ENCODE measurements at regions not wholly inside any gene's neighbourhood (a gene's known extent, or its start where the extent isn't known, plus 50 kb on each side); places are given as distances from the start of the nearest gene placed in this dataset.

DNA sequence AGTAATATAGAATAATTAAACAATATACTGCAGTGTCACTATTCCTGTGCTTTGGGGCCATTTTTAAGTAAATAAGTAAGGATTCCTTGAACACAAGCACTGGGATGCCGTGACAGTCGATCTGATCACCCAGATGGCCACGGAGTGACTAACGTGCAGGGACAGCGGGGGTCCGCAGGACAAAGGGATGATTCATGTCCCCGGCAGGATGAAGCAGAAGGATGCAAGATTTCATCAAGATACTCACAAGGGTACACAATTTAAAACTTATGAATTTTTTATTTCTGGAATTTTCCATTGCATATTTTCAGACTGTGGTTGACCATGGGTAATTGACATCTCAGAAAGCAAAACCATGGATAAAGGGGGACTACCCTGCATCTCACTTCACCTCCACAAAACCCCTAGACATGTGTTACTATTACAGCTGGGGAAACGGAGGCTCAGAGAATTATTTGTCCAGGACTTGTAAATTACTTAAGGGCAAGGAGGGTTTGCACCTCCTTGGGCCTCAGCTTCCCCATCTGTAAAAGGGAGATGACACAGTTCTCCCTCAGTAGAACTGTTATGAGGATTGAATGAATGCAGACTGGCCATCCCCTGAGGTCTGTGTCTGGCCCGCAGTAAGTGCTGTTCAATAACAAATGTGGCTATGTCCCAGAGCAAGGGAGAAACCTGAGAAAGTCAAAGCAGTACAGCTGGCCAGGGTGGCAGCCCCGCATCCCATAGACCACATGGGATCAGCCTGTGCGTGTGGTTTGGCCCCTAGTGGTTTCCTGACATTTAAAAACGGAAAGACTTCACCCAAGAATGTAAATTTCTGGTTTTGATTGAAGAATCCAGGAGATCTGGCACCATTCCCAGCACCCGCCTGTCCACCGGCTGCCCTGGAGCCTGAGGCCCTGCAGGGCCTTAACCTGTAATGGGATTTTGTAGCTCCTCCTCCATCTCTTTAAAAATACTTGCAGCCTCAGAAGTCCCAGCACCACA lies 235.5 kb downstream of the BMP7 start:
- Mint-ChIP-seq H3K4me3 (no peak overlapping the region), H3K36me3 (ENCODE audit: low read depth) (no peaks in the 10 kb centered on the region), H3K4me1 (peaks cover 7% of the 10 kb centered on the region), H3K9me3 (peaks cover 2% of the 10 kb centered on the region), H3K27ac (no peak overlapping the region), H3K27me3 (ENCODE audit: low read depth) (peaks cover 35% of the 10 kb centered on the region)
- TF ChIP-seq CTCF (IDR thresholded peaks at IDR 0.05; ENCODE audit: unreplicated experiment in 3 of 3): no peak

GRCh38 chr20:57031867-57032355 lies 234.5 kb downstream of the BMP7 start:
- H3K27ac Mint-ChIP-seq: no peak overlapping the region
- no peak for TF ChIP-seq CTCF (IDR thresholded peaks at IDR 0.05; ENCODE audit: unreplicated experiment in 3 of 3)
- H3K36me3 Mint-ChIP-seq (ENCODE audit: low read depth): no peaks in the 10 kb centered on the region
- peaks cover 2% of the 10 kb centered on the region for H3K9me3 Mint-ChIP-seq
- H3K4me1 Mint-ChIP-seq: peaks cover 4% of the 10 kb centered on the region
- H3K27me3 Mint-ChIP-seq (ENCODE audit: low read depth): peaks cover 32% of the 10 kb centered on the region
- H3K4me3 Mint-ChIP-seq: peak overlapping the region in 1 of 3 experiments; percentile 5

- TF ChIP-seq CTCF (IDR thresholded peaks at IDR 0.05; ENCODE audit: unreplicated experiment in 3 of 3): no peak
- Mint-ChIP-seq H3K27me3 (ENCODE audit: low read depth) (peaks cover 37% of the 10 kb centered on the region), H3K9me3 (peaks cover 2% of the 10 kb centered on the region)
These were observed 233.6 kb downstream of the BMP7 start for GRCh38 chr20:57032847-57033246.

DNA sequence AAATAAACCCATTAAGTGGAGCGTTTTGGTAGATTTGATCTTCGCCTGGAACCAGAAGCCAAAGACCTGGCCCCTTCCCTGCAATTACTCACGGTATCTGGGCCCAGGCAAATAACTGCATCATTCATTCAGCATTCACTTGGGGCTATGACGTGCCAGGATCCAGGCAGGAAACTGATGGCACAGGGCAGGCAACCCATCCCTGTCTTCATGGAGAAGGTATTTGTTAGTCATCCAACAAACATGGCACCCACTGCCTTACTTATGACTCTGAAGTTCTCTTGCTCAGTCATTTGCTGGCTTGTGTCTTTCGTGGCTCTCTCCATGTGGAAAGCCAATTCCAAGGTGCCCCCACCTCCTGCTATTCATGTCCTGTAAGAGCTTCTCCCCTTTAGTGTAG lies 232.4 kb downstream of the BMP7 start:
- Mint-ChIP-seq H3K27me3 (ENCODE audit: low read depth) (peaks cover 37% of the 10 kb centered on the region), H3K36me3 (ENCODE audit: low read depth) (no peaks in the 10 kb centered on the region), H3K4me1 (peaks cover 4% of the 10 kb centered on the region), H3K9me3 (peaks cover 2% of the 10 kb centered on the region), H3K27ac (no peak overlapping the region), H3K4me3 (no peak overlapping the region)
- no peak for TF ChIP-seq CTCF (IDR thresholded peaks at IDR 0.05; ENCODE audit: unreplicated experiment in 3 of 3)

More at GRCh38 chr20:57032847-57033246, 233.6 kb downstream of the BMP7 start:
- Mint-ChIP-seq H3K4me3 (no peak overlapping the region), H3K27ac (no peak overlapping the region), H3K36me3 (ENCODE audit: low read depth) (no peaks in the 10 kb centered on the region), H3K4me1 (peaks cover 4% of the 10 kb centered on the region)

GRCh38 chr20:57037689-57038088 lies 228.8 kb downstream of the BMP7 start:
- no peaks in the 10 kb centered on the region for H3K36me3 Mint-ChIP-seq (ENCODE audit: low read depth)
- no peaks in the 10 kb centered on the region for H3K4me1 Mint-ChIP-seq

More at GRCh38 chr20:57037689-57038088, 228.8 kb downstream of the BMP7 start:
- no peak overlapping the region for H3K27ac Mint-ChIP-seq
- peaks cover 15% of the 10 kb centered on the region for H3K27me3 Mint-ChIP-seq (ENCODE audit: low read depth)
- TF ChIP-seq CTCF (IDR thresholded peaks at IDR 0.05; ENCODE audit: unreplicated experiment in 3 of 3): no peak
- H3K4me3 Mint-ChIP-seq: no peak overlapping the region
- H3K9me3 Mint-ChIP-seq: no peaks in the 10 kb centered on the region

Measured in nephron (organoid).